K562 (cell line): ENCODE measurements at regions not wholly inside any gene's neighbourhood (a gene's known extent, or its start where the extent isn't known, plus 50 kb on each side); places are given as distances from the start of the nearest gene placed in this dataset.

Source experiments
- BCL6 ChIP-seq: fragments of 250-450 bp; sonication (Bioruptor Pico); IDR thresholded peaks from 2 replicates; pipeline ENCODE4 v1.4.0; 2020
- BCLAF1 ChIP-seq, 2 experiments: fragments of 450-650 bp in 1 of 2; IDR thresholded peaks; 2 replicates each; pipeline ENCODE4 v1.6.1; 2011 to 2017; ENCODE audit warnings: low read depth in 2 of 2, antibody characterized with exemption in 1 of 2, borderline replicate concordance in 1 of 2, low read length in 1 of 2, mild to moderate bottlenecking in 1 of 2, mixed read lengths in 1 of 2; ENCODE audit not compliant: control insufficient read depth in 1 of 2
- BRCA1 ChIP-seq, 2 experiments: fragments of 450-650 bp in 1 of 2; sonication (generic) in 1 of 2; formaldehyde crosslinking in 1 of 2; IDR thresholded peaks; 2 replicates each; pipeline versions ENCODE4 v1.5.0 to v1.6.1; 2017 to 2020; ENCODE audit warnings: mild to moderate bottlenecking in 1 of 2, missing genetic modification reagents in 1 of 2
- C11orf30 ChIP-seq: fragments of 450-650 bp; IDR thresholded peaks from 2 replicates; pipeline ENCODE4 v1.6.1; 2016; ENCODE audit warnings: low read depth, mild to moderate bottlenecking
- CCAR2 ChIP-seq: fragments of 200-400 bp; formaldehyde crosslinking; IDR thresholded peaks from 2 replicates; pipeline ENCODE4 v1.6.1; 2017; ENCODE audit warnings: mild to moderate bottlenecking, low read depth, low read length
- CEBPG ChIP-seq, 3 experiments: fragments of 200-800 bp in 1 of 3; sonication (Bioruptor generic) in 1 of 3; sonication (generic) in 1 of 3; formaldehyde crosslinking in 1 of 3; IDR thresholded peaks in 2 of 3; conservative IDR thresholded peaks in 1 of 3; 2 replicates each; pipeline versions ENCODE4 v1.6.1 to v1.8.0; 2016 to 2022; ENCODE audit warnings: missing compliant biosample characterization in 2 of 3, missing genetic modification characterization in 2 of 3, mild to moderate bottlenecking in 1 of 3, missing genetic modification reagents in 1 of 3
- HEY1 ChIP-seq: fragments of 250-450 bp; sonication (Bioruptor Pico); IDR thresholded peaks from 2 replicates; pipeline ENCODE4 v1.5.0; 2020; ENCODE audit warnings: mild to moderate bottlenecking, moderate library complexity, borderline replicate concordance
- HIVEP1 ChIP-seq: fragments of 250-450 bp; sonication (Bioruptor Pico); IDR thresholded peaks from 2 replicates; pipeline ENCODE4 v1.4.0; 2020; ENCODE audit warnings: mild to moderate bottlenecking
- HNRNPUL1 ChIP-seq: fragments of 200-400 bp; formaldehyde crosslinking; IDR thresholded peaks from 2 replicates; pipeline ENCODE4 v1.6.1; 2017; ENCODE audit warnings: low read length
- JUND ChIP-seq, 2 experiments: IDR thresholded peaks; 2 replicates in 1 of 2; 3 replicates in 1 of 2; pipeline ENCODE4 v1.6.1; 2011; ENCODE audit warnings: borderline replicate concordance in 2 of 2, low read depth in 2 of 2, low read length in 2 of 2, improper control_type of control experiment in 1 of 2, missing biosample characterization in 1 of 2, missing genetic modification characterization in 1 of 2, missing genetic modification reagents in 1 of 2
- MAFG ChIP-seq: fragments of 450-650 bp; conservative IDR thresholded peaks from 2 replicates; pipeline ENCODE4 v1.6.1; 2016; ENCODE audit warnings: missing genetic modification characterization, missing compliant biosample characterization
- MTA2 ChIP-seq: fragments of 450-650 bp; IDR thresholded peaks from 2 replicates; pipeline ENCODE4 v1.6.1; 2016; ENCODE audit warnings: low read depth
- NELFE ChIP-seq: IDR thresholded peaks from 2 replicates; pipeline ENCODE4 v1.6.1; 2011; ENCODE audit warnings: mild to moderate bottlenecking; ENCODE audit not compliant: insufficient read depth, insufficient read length
- NR1H2 ChIP-seq: sonication (generic); formaldehyde crosslinking; IDR thresholded peaks from 2 replicates; pipeline ENCODE4 v1.4.0; 2020; ENCODE audit warnings: mild to moderate bottlenecking, missing genetic modification reagents
- SP2 ChIP-seq: IDR thresholded peaks from 2 replicates; pipeline ENCODE4 v1.6.1; 2011; ENCODE audit warnings: mild to moderate bottlenecking, low read depth, low read length, moderate library complexity; ENCODE audit not compliant: poor library complexity, severe bottlenecking; ENCODE audit errors: extremely low read depth
- TFAP4 ChIP-seq: sonication (generic); formaldehyde crosslinking; IDR thresholded peaks from 2 replicates; pipeline ENCODE4 v1.8.0; 2022; ENCODE audit warnings: missing genetic modification reagents, mild to moderate bottlenecking, moderate library complexity, borderline replicate concordance
- U2AF1 ChIP-seq: fragments of 200-400 bp; formaldehyde crosslinking; optimal IDR thresholded peaks from 2 replicates; pipeline ENCODE3; 2017; ENCODE audit warnings: mild to moderate bottlenecking, low read depth, low read length, moderate library complexity
- ZBTB26 ChIP-seq: fragments of 450-650 bp; formaldehyde crosslinking; IDR thresholded peaks from 2 replicates; pipeline ENCODE4 v1.4.0; 2022; ENCODE audit warnings: missing genetic modification characterization
- ZNF277 ChIP-seq: fragments of 250-450 bp; sonication (Bioruptor Pico); IDR thresholded peaks from 2 replicates; pipeline ENCODE4 v1.8.0; 2022; ENCODE audit warnings: inconsistent platforms, mild to moderate bottlenecking, moderate library complexity, borderline replicate concordance
- ZNF830 ChIP-seq: fragments of 250-450 bp; sonication (Bioruptor Pico); IDR thresholded peaks from 2 replicates; pipeline ENCODE4 v1.5.0; 2021; ENCODE audit warnings: mild to moderate bottlenecking

GRCh38 chr4:174423257-174423944 lies 98.9 kb downstream of the HPGD start (continued):
- no peak for TF ChIP-seq ZBTB26
- no peak for TF ChIP-seq NR1H2 (CRISPR knock-in tag)
- 0 out of 2 replicates have a peak, but pooled peaks have one; percentile 9 for TF ChIP-seq MAFG
- no peak for TF ChIP-seq U2AF1
- no peak for TF ChIP-seq SP2
- no peak for TF ChIP-seq BCLAF1 (IDR thresholded peaks at IDR 0.05; ENCODE audit: borderline replicate concordance in 1 of 2, control insufficient read depth in 1 of 2, low read depth in 2 of 2, low read length in 1 of 2)
- TF ChIP-seq HNRNPUL1: no peak
- TF ChIP-seq CCAR2: no peak
- no peak for TF ChIP-seq BRCA1 (IDR thresholded peaks at IDR 0.05)
- no peak for TF ChIP-seq BRCA1 (CRISPR knock-in tag; IDR thresholded peaks at IDR 0.05)
- peak; percentile 27; the same call in 1 of the 2 replicates for TF ChIP-seq C11orf30
- no peak for TF ChIP-seq NELFE
- TF ChIP-seq TFAP4: no peak
- TF ChIP-seq ZNF277 (CRISPR knock-in tag): no peak
- TF ChIP-seq CEBPG (CRISPR knock-in tag; IDR thresholded peaks at IDR 0.05): no peak
- no peak for TF ChIP-seq CEBPG (tag; conservative IDR thresholded peaks at IDR 0.05 in 1 of 2, IDR thresholded peaks at IDR 0.05 in 1 of 2)
- TF ChIP-seq ZNF830 (CRISPR knock-in tag): no peak
- no peak for TF ChIP-seq HIVEP1 (CRISPR knock-in tag)
- no peak for TF ChIP-seq HEY1 (CRISPR knock-in tag)
- TF ChIP-seq JUND (IDR thresholded peaks at IDR 0.05; ENCODE audit: borderline replicate concordance, low read depth, low read length): peak; percentile 68; the same call in 1 of the 2 replicates
- peak; percentile 48; the same call in 1 of the 3 replicates for TF ChIP-seq JUND (tag; IDR thresholded peaks at IDR 0.05; ENCODE audit: borderline replicate concordance, low read depth, low read length)
- no peak for TF ChIP-seq BCL6
- TF ChIP-seq MTA2: peak; percentile 82
